Activated CD4-positive, alpha-beta T cell treated with anti-CD3 and anti-CD28 coated beads, Interleukin-2, amount 10 ng/mL, durations not matched to agents 7 days and 5 days (primary cell): ENCODE measurements at regions not wholly inside any gene's neighbourhood (a gene's known extent, or its start where the extent isn't known, plus 50 kb on each side); places are given as distances from the start of the nearest gene placed in this dataset.

Experiments
- CTCF ChIA-PET: fragments of 350-600 bp; sonication (Branson Sonifier 250); formaldehyde crosslinking; loops from one replicate; lab custom pipeline; 2021; ENCODE audit warnings: antibody characterized with exemption; lab: Charles Lee
- POLR2A ChIA-PET: fragments of 350-600 bp; sonication (Branson Sonifier 250); formaldehyde crosslinking; loops from one replicate; lab custom pipeline; 2021; ENCODE audit warnings: antibody characterized with exemption; lab: Charles Lee
- DNase-seq: peaks from one replicate; pipeline ENCODE4 v3.0.0-alpha.2; 2020
- H3K27ac Mint-ChIP-seq: one replicate; pipeline ENCODE4 v1.8.0; 2021; ENCODE audit warnings: mild to moderate bottlenecking, moderate library complexity, mixed read lengths
- H3K27me3 Mint-ChIP-seq: one replicate; pipeline ENCODE4 v1.8.0; 2021; ENCODE audit warnings: mixed read lengths
- H3K36me3 Mint-ChIP-seq: one replicate; pipeline ENCODE4 v1.8.0; 2021; ENCODE audit warnings: low read depth, mixed read lengths
- H3K4me1 Mint-ChIP-seq: one replicate; pipeline ENCODE4 v1.8.0; 2021; ENCODE audit warnings: mixed read lengths
- H3K4me3 Mint-ChIP-seq: one replicate; pipeline ENCODE4 v1.8.0; 2021; ENCODE audit warnings: mild to moderate bottlenecking, moderate library complexity, mixed read lengths
- H3K9me3 Mint-ChIP-seq: one replicate; pipeline ENCODE4 v1.8.0; 2021; ENCODE audit warnings: mixed read lengths

DNA sequence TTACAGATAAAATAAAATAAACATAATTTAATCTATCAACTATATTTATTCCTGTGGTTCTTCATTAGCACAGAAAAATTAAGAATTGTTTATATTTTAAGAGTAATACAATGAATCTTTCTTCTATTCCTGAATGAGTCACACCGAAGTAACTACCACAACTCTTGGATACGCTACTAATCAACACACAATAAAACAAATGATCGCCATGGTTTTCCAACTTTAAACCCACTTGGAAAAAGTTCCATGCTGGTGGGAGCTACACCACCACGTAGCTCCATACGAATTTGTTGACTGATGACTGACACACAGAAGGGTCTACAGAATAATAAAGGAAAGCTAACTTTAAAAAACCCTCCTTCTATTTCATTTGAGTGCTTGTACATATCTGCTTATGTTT is 135.8 kb upstream of the NEDD9 start:
- POLR2A ChIA-PET = no interaction called here
- Mint-ChIP-seq H3K27ac (no peak overlapping the region), H3K4me3 (no peak overlapping the region), H3K27me3 (no peaks in the 10 kb centered on the region), H3K4me1 (peaks cover 57% of the 10 kb centered on the region), H3K9me3 (peaks cover 4% of the 10 kb centered on the region), H3K36me3 (peaks cover 57% of the 10 kb centered on the region)
- no peak for DNase-seq
- CTCF ChIA-PET = interaction anchor here (1.1 to 3.3 kb wide), 5 partner anchors 9 to 46 kb away, joined by 3 to 18 read pairs (median 3); no protein-coding TSS in a partner anchor

DNA sequence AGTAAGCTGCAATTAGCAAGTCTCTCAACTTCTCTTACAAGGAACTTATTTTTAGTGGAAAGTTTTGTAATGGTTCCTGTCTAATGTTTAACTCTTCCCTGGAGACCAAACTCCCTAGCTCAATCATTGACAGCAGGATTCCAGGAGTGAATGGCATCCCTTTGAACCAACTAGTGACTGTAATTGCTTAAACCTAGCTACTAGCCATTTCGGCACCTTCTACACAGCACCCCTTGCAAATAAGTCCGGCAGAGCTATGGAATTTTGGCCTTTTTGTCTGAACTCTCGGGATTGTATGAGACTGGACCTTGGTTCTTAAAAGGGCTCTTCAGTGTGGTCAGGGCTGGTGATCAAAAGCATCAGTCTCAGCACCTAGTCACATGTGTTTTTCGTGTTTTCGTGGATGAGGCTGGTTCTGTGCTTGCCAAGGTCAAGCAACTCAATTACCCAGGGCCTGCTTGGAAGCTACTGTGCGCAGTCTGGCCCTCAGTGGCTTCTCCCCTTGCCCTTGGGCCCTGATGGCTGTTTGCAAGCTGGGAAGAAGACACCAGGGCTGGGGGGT is 135.3 kb upstream of the NEDD9 start:
- Mint-ChIP-seq H3K27me3 (no peaks in the 10 kb centered on the region), H3K4me1 (peaks cover 61% of the 10 kb centered on the region), H3K27ac (peak overlapping the region; percentile 80), H3K36me3 (peaks cover 60% of the 10 kb centered on the region), H3K9me3 (peaks cover 4% of the 10 kb centered on the region), H3K4me3 (no peak overlapping the region)
- no peak for DNase-seq
- POLR2A ChIA-PET = interaction anchor here (1.2 to 1.5 kb wide), 2 partner anchors 13 to 14 kb away, joined by 4 to 7 read pairs; no protein-coding TSS in a partner anchor
- CTCF ChIA-PET = interaction anchor here (0.8 to 3.3 kb wide), 7 partner anchors 9 to 137 kb away, joined by 3 to 18 read pairs (median 3); no protein-coding TSS in a partner anchor

DNA sequence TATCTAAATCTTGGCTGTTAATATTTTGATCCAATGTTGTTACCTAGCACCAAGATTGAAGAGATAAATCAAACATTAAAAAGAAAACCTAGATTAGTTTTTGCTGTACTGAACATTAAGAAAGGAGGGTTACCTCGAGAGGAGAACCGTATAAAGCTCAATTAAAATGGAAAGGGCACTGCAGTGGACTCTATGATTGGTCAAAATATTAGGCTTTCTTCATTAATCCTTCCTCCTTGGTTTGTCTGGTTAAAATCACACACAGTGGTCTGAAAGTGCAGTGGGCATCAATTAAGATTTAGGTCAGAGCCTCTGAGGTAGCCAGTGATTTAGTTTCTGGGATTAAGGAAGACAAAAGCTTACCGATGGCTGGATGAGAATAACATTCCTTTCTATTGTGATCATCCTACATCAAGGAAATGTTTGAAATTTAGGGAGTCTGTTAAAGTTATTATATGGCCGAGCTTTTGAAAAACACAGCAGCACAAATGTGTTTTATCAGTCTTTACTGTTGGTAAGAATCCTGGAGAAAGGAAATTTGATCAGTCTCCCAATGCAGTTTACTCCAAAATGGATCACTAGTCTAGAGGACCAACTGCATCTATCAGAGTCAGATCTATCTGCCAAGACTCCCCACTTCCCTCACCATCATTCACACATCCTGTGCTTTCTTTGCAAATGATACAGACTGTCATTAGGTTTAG is 134.6 kb upstream of the NEDD9 start:
- Mint-ChIP-seq H3K36me3 (peaks cover 60% of the 10 kb centered on the region), H3K4me3 (no peak overlapping the region), H3K27me3 (no peaks in the 10 kb centered on the region), H3K27ac (peak overlapping the region; percentile 80), H3K4me1 (peaks cover 61% of the 10 kb centered on the region), H3K9me3 (peaks cover 5% of the 10 kb centered on the region)
- DNase-seq = no peak
- CTCF ChIA-PET = interaction anchor here (0.8 to 3.3 kb wide), 9 partner anchors 8 to 223 kb away, joined by 3 to 18 read pairs (median 3); no protein-coding TSS in a partner anchor
- POLR2A ChIA-PET = interaction anchor here (1.2 to 1.5 kb wide), 2 partner anchors 13 to 14 kb away, joined by 4 to 7 read pairs; no protein-coding TSS in a partner anchor

DNA sequence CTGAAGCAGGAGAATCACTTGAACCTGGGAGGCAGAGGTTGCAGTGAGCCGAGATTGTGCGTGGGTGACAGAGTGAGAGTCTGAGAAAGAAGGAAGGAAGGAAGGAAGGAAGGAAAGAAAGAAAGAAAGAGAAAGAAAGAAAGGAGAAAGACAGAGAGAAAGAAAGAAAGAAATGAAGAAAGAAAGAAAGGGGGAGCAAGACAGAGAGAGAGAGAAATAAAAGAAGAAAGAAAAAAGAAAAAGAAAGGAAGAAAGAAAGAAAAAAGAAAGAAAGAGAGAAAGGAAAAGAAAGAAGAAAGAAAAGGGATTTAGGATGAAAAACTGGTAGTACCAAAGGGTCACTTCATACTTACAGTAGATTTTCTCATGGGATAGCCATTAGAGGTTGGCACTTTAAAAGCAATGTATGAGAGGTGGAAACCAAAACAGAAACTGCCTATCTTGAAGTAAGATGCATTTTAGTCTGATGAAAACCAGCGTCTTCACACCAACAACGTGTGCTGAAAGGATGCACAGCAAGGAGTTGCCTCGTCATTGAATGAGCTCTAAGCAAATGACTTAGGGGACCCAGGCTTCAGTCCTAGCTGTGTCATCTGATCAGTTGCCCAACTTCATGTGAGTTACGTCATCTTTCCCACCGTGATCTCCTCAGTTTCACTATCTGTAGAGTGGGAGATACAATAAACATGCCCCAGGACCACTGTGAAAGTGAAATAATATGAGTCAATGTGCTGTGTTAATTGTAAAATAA is 133.9 kb upstream of the NEDD9 start:
- DNase-seq = peak; percentile 55
- Mint-ChIP-seq H3K27me3 (no peaks in the 10 kb centered on the region), H3K36me3 (peaks cover 64% of the 10 kb centered on the region), H3K27ac (peak overlapping the region; percentile 80), H3K4me1 (peaks cover 61% of the 10 kb centered on the region), H3K4me3 (peak overlapping the region; percentile 6), H3K9me3 (peaks cover 9% of the 10 kb centered on the region)
- ChIA-PET POLR2A (interaction anchor here (1.2 to 1.5 kb wide), 2 partner anchors 12 to 15 kb away, joined by 4 to 7 read pairs; no protein-coding TSS in a partner anchor), CTCF (interaction anchor here (0.9 to 3.3 kb wide), 8 partner anchors 7 to 222 kb away, joined by 3 to 18 read pairs (median 3); no protein-coding TSS in a partner anchor)

DNA sequence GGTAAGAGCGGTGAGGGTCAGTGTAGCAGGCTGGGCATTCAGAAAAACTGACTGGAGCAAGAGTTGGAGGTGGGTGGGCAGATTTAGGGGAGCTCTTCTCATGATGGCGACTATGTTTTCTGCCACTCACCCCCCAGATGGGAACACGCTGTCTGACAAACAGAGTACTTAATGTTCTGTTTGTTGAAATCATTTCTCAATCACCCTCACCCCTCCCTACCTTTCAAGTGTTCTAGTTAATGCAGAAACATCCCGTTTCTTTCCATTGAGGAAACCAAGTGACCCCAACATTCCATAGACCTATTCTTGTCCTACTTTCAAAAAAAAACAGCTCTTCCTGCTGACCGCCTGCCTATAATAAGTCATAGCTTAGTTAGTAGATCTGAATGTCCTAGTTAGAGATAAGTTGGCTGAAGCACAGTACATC is 132.5 kb upstream of the NEDD9 start:
- no peaks in the 10 kb centered on the region for H3K27me3 Mint-ChIP-seq
- ChIA-PET POLR2A (no interaction called here), CTCF (interaction anchor here (0.7 to 1.8 kb wide), 4 partner anchors 8 to 132 kb away, joined by 3 to 5 read pairs (median 3); no protein-coding TSS in a partner anchor)
- peaks cover 69% of the 10 kb centered on the region for H3K36me3 Mint-ChIP-seq
- H3K27ac Mint-ChIP-seq = no peak overlapping the region
- no peak overlapping the region for H3K4me3 Mint-ChIP-seq
- peaks cover 63% of the 10 kb centered on the region for H3K4me1 Mint-ChIP-seq
- H3K9me3 Mint-ChIP-seq = peaks cover 22% of the 10 kb centered on the region
- no peak for DNase-seq

DNA sequence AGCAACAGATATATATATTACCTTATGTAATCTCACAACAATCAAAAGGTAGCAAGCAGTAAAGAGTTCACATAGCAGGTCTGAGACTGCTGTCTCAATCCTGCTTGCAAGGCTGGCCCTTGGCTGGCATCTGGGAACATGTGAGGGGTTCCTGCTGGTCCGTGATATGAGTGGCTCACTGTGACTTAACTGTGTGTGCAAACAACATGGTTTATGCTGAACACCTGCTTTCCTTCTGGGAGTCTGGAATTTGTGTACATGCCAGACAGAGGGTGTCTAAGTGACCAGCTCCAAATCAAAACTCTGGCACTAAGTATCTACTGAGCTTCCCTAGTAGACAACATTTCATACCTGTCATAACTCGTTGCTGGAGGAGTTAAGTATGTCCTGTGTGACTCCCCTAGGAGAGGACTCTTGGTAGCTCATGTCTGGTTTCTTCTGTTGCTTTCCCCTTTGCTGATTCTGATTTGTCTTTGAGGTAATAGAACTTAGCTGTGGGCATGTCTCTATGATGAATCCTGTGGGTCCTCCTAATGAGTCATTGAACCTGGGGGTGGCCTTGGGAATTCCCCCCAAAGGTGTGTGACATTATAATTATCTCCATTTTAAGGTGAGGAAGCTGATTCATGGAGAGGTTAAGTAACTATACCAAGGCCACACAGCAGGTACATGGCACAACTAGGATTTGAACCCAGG is 131.6 kb upstream of the NEDD9 start:
- Mint-ChIP-seq H3K4me1 (peaks cover 69% of the 10 kb centered on the region), H3K4me3 (no peak overlapping the region), H3K9me3 (peaks cover 26% of the 10 kb centered on the region), H3K27ac (no peak overlapping the region), H3K36me3 (peaks cover 75% of the 10 kb centered on the region), H3K27me3 (no peaks in the 10 kb centered on the region)
- POLR2A ChIA-PET = no interaction called here
- no peak for DNase-seq
- CTCF ChIA-PET = interaction anchor here (1.0 to 1.8 kb wide), 4 partner anchors 10 to 165 kb away, joined by 3 to 6 read pairs (median 4); no protein-coding TSS in a partner anchor

DNA sequence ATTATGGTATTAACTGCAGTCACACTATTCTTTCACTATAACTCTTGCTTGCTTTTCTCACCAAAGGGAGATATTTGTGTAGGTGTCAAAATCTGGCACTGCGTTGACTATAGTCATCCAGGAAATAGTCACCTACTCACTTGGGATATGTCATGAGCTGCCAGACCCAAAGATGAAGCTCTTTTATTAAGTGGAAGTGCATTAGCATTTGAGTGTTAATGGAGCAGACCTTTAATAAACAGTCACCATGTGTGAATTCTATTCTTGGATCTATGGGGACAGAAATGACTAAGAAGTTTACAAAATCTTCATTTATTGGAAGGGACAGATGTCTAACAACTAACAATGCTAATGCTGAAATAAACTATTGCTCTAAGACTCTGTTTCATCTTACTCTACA is 130.1 kb upstream of the NEDD9 start:
- Mint-ChIP-seq H3K36me3 (peaks cover 79% of the 10 kb centered on the region), H3K27me3 (no peaks in the 10 kb centered on the region), H3K9me3 (peaks cover 31% of the 10 kb centered on the region), H3K4me1 (peaks cover 66% of the 10 kb centered on the region), H3K27ac (no peak overlapping the region), H3K4me3 (no peak overlapping the region)
- DNase-seq = no peak
- ChIA-PET CTCF (interaction anchor here (0.6 to 2.4 kb wide), 3 partner anchors 15 to 38 kb away, joined by 3 to 7 read pairs (median 4); no protein-coding TSS in a partner anchor), POLR2A (no interaction called here)

DNA sequence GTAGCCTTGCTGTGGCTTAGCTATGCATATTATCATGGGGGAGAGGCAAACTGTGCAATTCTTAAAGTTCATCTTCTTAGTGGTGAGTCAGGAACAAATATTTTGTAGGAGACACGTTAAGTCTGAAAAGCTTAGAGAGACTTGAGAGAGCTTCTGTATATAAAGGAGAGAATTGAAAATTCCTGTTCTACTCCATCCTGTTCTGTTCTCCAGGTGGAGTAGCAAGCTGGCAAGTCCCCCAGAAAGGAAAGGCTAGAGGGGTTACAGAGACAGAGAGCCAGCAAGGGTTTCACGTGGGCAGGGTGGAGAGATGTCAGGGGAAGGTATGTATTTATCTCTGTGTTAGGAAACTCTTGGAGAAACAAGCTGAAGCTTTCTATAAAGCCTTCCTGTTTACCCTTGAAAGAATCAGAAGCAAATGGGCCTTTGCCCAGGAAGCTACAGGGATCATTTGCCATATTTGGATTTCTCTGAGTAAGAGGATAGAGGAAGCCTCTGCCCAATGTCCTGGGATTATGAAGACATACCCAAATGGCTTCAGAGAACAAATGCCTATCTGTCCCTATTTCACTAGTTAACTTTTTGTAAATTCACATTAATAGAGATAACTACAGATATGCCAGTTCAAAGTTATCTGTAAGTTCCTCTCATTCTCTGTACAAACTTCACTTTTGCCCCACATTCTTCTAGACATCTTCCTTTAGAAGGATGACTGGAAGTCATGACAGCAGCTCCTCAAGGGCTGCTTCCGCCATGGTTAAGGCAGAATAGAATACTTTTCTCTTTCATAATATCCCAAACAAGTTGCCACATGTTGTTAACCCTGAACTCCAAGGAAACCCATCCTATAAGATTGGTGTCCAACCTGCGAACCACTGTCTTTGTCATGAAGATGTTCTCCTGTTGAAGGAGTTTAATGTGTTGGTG is 126.7 kb upstream of the NEDD9 start:
- H3K9me3 Mint-ChIP-seq = peaks cover 43% of the 10 kb centered on the region
- ChIA-PET CTCF (interaction anchor here (0.6 to 1.4 kb wide), 4 partner anchors 8 to 62 kb away, joined by 3 to 4 read pairs (median 3); no protein-coding TSS in a partner anchor), POLR2A (no interaction called here)
- DNase-seq = no peak
- no peak overlapping the region for H3K4me3 Mint-ChIP-seq
- H3K36me3 Mint-ChIP-seq = peaks cover 76% of the 10 kb centered on the region
- H3K27me3 Mint-ChIP-seq = no peaks in the 10 kb centered on the region
- H3K4me1 Mint-ChIP-seq = peaks cover 65% of the 10 kb centered on the region
- no peak overlapping the region for H3K27ac Mint-ChIP-seq

DNA sequence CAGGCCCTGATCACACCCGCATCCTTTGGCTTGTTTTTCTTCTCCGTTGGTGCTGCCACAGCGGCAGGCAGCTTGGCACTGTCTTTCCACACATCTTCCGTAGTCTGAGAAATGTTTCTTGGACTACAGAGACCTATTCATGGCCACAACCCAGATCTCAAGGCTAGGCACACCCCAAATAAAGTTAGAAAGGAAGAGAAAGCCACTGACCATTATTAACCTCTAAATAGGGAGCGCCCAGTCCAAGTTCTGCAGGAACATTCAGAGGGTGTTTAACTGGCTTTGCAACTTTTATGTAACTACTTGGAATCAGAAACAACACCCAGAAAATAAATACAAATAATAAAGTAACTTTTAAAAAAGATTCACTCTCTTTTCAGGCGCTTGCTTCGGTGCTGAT is 124.8 kb upstream of the NEDD9 start:
- CTCF ChIA-PET = interaction anchor here (0.8 kb wide), 1 partner anchor 8 kb away, joined by 3 read pairs; no protein-coding TSS in a partner anchor
- peak overlapping the region; percentile 0 for H3K4me3 Mint-ChIP-seq
- peaks cover 44% of the 10 kb centered on the region for H3K9me3 Mint-ChIP-seq
- H3K4me1 Mint-ChIP-seq = peaks cover 72% of the 10 kb centered on the region
- POLR2A ChIA-PET = no interaction called here
- peaks cover 76% of the 10 kb centered on the region for H3K36me3 Mint-ChIP-seq
- DNase-seq = no peak
- H3K27me3 Mint-ChIP-seq = no peaks in the 10 kb centered on the region
- H3K27ac Mint-ChIP-seq = peak overlapping the region; percentile 74

DNA sequence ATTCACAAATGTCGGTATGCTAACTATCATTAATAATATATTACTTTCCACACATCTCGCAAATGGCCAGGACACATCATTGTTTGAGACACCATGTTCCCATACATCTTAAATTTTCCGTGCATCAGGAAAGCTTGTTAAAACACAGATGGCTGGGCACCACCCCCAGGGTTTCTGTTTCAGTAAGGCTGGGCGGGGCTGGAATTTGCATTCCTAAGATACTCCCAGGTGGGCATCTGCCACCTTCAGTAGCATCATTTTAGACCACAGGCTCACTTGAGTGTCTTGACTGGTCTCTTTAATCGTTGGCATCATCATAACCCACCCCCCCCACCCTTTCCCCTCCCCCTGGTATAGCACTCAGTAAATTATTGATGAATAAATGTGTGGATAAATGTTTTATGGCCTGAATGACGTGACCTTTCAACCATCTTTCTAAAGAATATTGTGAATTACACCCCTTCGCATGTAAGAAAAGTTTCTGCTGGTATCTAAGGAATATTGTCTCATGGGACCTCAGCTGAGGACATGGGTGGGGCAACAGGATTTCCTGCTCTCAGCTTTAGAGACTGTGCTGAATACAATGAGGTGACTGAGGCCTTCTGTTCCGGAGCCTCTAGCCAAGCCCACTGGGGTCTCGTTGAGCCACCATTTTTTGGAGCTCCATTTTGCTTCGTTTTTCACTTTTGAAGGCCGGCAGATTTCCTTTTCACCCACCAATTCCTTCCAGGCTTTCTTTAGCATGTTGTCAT is 124.1 kb upstream of the NEDD9 start:
- peaks cover 76% of the 10 kb centered on the region for H3K36me3 Mint-ChIP-seq
- DNase-seq = no peak
- H3K4me3 Mint-ChIP-seq = no peak overlapping the region
- ChIA-PET CTCF (interaction anchor here (0.8 kb wide), 1 partner anchor 9 kb away, joined by 3 read pairs; no protein-coding TSS in a partner anchor), POLR2A (no interaction called here)
- H3K4me1 Mint-ChIP-seq = peaks cover 72% of the 10 kb centered on the region
- H3K27me3 Mint-ChIP-seq = no peaks in the 10 kb centered on the region
- peaks cover 43% of the 10 kb centered on the region for H3K9me3 Mint-ChIP-seq
- peak overlapping the region; percentile 74 for H3K27ac Mint-ChIP-seq
